GM10266 (cell line): ENCODE measurements at regions not wholly inside any gene's neighbourhood (a gene's known extent, or its start where the extent isn't known, plus 50 kb on each side); places are given as distances from the start of the nearest gene placed in this dataset.

Experiments
- DNase-seq: peaks from one replicate; pipeline ENCODE4 v3.0.0; 2012; ENCODE audit errors: extremely low spot score
- CTCF ChIP-seq: IDR thresholded peaks from 2 replicates; pipeline ENCODE4 v1.5.1; 2012; ENCODE audit warnings: mild to moderate bottlenecking, low read depth; ENCODE audit not compliant: control insufficient read depth, insufficient read depth; ENCODE audit errors: missing control alignments

- no peak for TF ChIP-seq CTCF
- no peak for DNase-seq
Observed at GRCh38 chr4:125116431-125116830, 198.3 kb upstream of the FAT4 start.

- no peak for TF ChIP-seq CTCF
- DNase-seq = no peak
Observed at GRCh38 chr4:125115941-125116340, 198.8 kb upstream of the FAT4 start.

GRCh38 chr4:125115476-125115875 is 199.3 kb upstream of the FAT4 start:
- TF ChIP-seq CTCF = no peak
- no peak for DNase-seq

- DNase-seq = no peak
- no peak for TF ChIP-seq CTCF
Observed at GRCh38 chr4:125112536-125112935, 202.2 kb upstream of the FAT4 start.

- TF ChIP-seq CTCF = no peak
Observed at GRCh38 chr4:125111323-125111722, 203.4 kb upstream of the FAT4 start.

GRCh38 chr4:125105561-125105960 is 209.2 kb upstream of the FAT4 start:
- TF ChIP-seq CTCF = no peak
- no peak for DNase-seq

More at GRCh38 chr4:125111323-125111722, 203.4 kb upstream of the FAT4 start:
- no peak for DNase-seq

GRCh38 chr4:125104616-125105015 is 210.1 kb upstream of the FAT4 start:
- TF ChIP-seq CTCF = no peak
- DNase-seq = no peak
